Activated CD8-positive, alpha-beta T cell treated with anti-CD3 and anti-CD28 coated beads for 36 hours (primary cell): ENCODE measurements at regions not wholly inside any gene's neighbourhood (a gene's known extent, or its start where the extent isn't known, plus 50 kb on each side); places are given as distances from the start of the nearest gene placed in this dataset.

Source experiments
- ATAC-seq: fragments of 200-7000 bp; cut with Tn5 transposase; one replicate; pipeline ENCODE4 v1.10.0; 2021; ENCODE audit warnings: mild to moderate bottlenecking, moderate library complexity
- CTCF ChIA-PET: fragments of 350-600 bp; sonication (Branson Sonifier 250); formaldehyde crosslinking; loops from one replicate; lab custom pipeline; 2021; ENCODE audit warnings: antibody characterized with exemption; lab: Charles Lee
- POLR2A ChIA-PET: fragments of 350-600 bp; sonication (Branson Sonifier 250); formaldehyde crosslinking; loops from one replicate; lab custom pipeline; 2021; ENCODE audit warnings: antibody characterized with exemption; lab: Charles Lee
- DNase-seq: peaks from one replicate; pipeline ENCODE4 v3.0.0-alpha.2; 2020
- H3K27ac Mint-ChIP-seq: one replicate; pipeline ENCODE4 v1.8.0; 2021; ENCODE audit warnings: mild to moderate bottlenecking, mixed read lengths
- H3K27me3 Mint-ChIP-seq: one replicate; pipeline ENCODE4 v1.8.0; 2021; ENCODE audit warnings: mixed read lengths
- H3K36me3 Mint-ChIP-seq: one replicate; pipeline ENCODE4 v1.8.0; 2021; ENCODE audit warnings: low read depth, mixed read lengths
- H3K4me1 Mint-ChIP-seq: one replicate; pipeline ENCODE4 v1.8.0; 2021; ENCODE audit warnings: low read depth, mixed read lengths
- H3K4me3 Mint-ChIP-seq: one replicate; pipeline ENCODE4 v1.8.0; 2021; ENCODE audit warnings: mild to moderate bottlenecking, moderate library complexity, mixed read lengths
- H3K9me3 Mint-ChIP-seq: one replicate; pipeline ENCODE4 v1.8.0; 2021; ENCODE audit warnings: mixed read lengths
- CTCF ChIP-seq: fragments of 200-600 bp; IDR thresholded peaks from one replicate; pipeline ENCODE4 v1.8.0; 2022; ENCODE audit warnings: antibody characterized with exemption, mild to moderate bottlenecking
- intact Hi-C: fragments of 100-400 bp; cut with micrococcal nuclease; formaldehyde crosslinking; loops from one replicate; pipeline ENCODE4 v1.10.0; 2022

DNA sequence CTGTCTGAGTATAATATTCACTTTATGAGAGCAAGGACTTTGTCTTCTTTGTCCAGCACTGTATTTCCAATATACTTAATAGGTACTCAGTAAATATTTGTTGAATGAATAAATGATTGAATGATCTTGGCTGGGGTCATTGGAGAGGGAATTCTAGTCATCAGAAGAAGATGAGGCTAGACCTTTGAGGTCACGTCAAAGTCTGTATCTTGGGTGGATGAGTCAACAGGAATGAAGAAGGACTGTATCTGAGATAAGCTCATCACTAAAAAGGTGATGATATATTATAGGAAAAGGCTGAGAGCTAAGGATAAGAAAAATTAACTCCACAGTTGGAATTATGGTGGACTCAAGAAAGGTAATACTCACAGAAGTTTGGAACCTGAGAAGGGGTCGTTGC, 125.1 kb upstream of the MAGI3 start:
- no peaks in the 10 kb centered on the region for H3K36me3 Mint-ChIP-seq
- CTCF ChIA-PET: no interaction called here
- no peak for ATAC-seq

GRCh38 chr1:113266788-113267187, 123.5 kb upstream of the MAGI3 start:
- POLR2A ChIA-PET: no interaction called here
- CTCF ChIA-PET: no interaction called here
- Mint-ChIP-seq H3K36me3 (no peaks in the 10 kb centered on the region), H3K27me3 (peaks cover 7% of the 10 kb centered on the region), H3K4me1 (no peaks in the 10 kb centered on the region), H3K4me3 (no peak overlapping the region), H3K27ac (no peak overlapping the region), H3K9me3 (no peaks in the 10 kb centered on the region)
- TF ChIP-seq CTCF: no peak
- DNase-seq: no peak
- intact Hi-C loops: no loop called here
- ATAC-seq: no peak

More for the DNA sequence above, 125.1 kb upstream of the MAGI3 start:
- Mint-ChIP-seq H3K27me3 (peaks cover 13% of the 10 kb centered on the region), H3K4me3 (no peak overlapping the region), H3K4me1 (no peaks in the 10 kb centered on the region), H3K27ac (no peak overlapping the region), H3K9me3 (no peaks in the 10 kb centered on the region)
- POLR2A ChIA-PET: no interaction called here
- intact Hi-C loops: no loop called here
- no peak for DNase-seq
- no peak for TF ChIP-seq CTCF

DNA sequence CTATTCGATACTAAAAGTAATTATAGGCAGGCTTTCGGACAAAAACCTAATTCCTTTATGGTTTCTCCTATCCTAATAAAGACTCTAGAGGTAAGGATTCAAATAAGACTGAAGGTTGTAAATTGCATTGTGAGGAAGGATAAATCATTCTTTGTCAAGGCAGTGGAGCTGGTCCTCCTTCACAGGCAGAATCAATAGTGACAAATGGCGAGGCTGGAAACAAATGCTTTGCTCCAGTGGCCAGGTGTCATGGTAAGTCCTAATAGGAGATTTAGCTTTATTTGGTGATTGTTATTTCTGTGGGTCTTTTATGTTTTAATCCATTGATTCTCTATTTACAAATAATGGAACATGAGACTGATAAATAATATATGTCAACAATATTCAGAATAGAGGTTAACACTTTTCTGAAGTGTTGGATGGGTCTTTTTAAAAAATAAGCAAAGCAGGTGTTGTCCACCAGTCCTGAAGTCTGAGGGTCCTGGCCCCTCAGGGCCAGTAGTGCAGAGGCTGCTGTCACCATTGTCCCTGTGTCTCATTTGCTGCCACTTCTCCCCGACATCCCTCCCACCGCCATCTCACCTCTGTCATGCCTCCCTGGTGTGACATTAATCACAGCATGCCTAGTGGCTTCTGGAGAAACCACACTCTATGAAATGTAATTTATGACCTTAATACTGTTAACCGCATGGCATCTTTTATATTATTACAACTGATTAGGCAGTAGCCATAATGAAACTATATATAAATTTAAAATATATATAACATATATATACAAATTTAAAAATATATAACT, 120.9 kb upstream of the MAGI3 start:
- TF ChIP-seq CTCF: no peak
- H3K36me3 Mint-ChIP-seq: no peaks in the 10 kb centered on the region
- no peaks in the 10 kb centered on the region for H3K4me1 Mint-ChIP-seq
- intact Hi-C loops: no loop called here
- no peak overlapping the region for H3K27ac Mint-ChIP-seq
- CTCF ChIA-PET: no interaction called here
- POLR2A ChIA-PET: interaction anchor here (0.6 kb wide), 1 partner anchor 18 kb away, joined by 4 read pairs; no protein-coding TSS in a partner anchor
- ATAC-seq: no peak
- DNase-seq: no peak
- H3K4me3 Mint-ChIP-seq: no peak overlapping the region
- H3K9me3 Mint-ChIP-seq: no peaks in the 10 kb centered on the region
- H3K27me3 Mint-ChIP-seq: peaks cover 6% of the 10 kb centered on the region

GRCh38 chr1:113271039-113271438, 119.3 kb upstream of the MAGI3 start:
- ChIA-PET CTCF (no interaction called here), POLR2A (no interaction called here)

More at GRCh38 chr1:113271039-113271438, 119.3 kb upstream of the MAGI3 start:
- peaks cover 12% of the 10 kb centered on the region for H3K27me3 Mint-ChIP-seq
- intact Hi-C loops: no loop called here
- no peak overlapping the region for H3K27ac Mint-ChIP-seq
- H3K4me3 Mint-ChIP-seq: no peak overlapping the region
- ATAC-seq: no peak
- no peaks in the 10 kb centered on the region for H3K9me3 Mint-ChIP-seq
- H3K36me3 Mint-ChIP-seq: no peaks in the 10 kb centered on the region
- H3K4me1 Mint-ChIP-seq: no peaks in the 10 kb centered on the region
- no peak for DNase-seq
- no peak for TF ChIP-seq CTCF
